HFF-Myc (cell line): ENCODE measurements at regions not wholly inside any gene's neighbourhood (a gene's known extent, or its start where the extent isn't known, plus 50 kb on each side); places are given as distances from the start of the nearest gene placed in this dataset.

Experiments used
- DNase-seq: peaks from one replicate; pipeline ENCODE4 v3.0.0-alpha.2; 2011; ENCODE audit warnings: low read depth; ENCODE audit errors: extremely low read depth
- H3K4me3 ChIP-seq: replicated peaks from 2 replicates; pipeline ENCODE4 v1.5.1; 2011; ENCODE audit warnings: low read depth, mild to moderate bottlenecking, control low read depth, low read length
- CTCF ChIP-seq: IDR thresholded peaks from 2 replicates; pipeline ENCODE4 v1.5.1; 2012; ENCODE audit warnings: mild to moderate bottlenecking, low read depth, low read length, control low read depth; ENCODE audit errors: missing control alignments

GRCh38 chr5:77925503-77925902, 149.4 kb upstream of the TBCA start:
- no peak overlapping the region for H3K4me3 ChIP-seq
- no peak for TF ChIP-seq CTCF
- no peak for DNase-seq

GRCh38 chr5:77924081-77924480, 147.9 kb upstream of the TBCA start:
- no peak for DNase-seq
- H3K4me3 ChIP-seq: no peak overlapping the region
- TF ChIP-seq CTCF: no peak

GRCh38 chr5:77923666-77924065, 147.5 kb upstream of the TBCA start:
- no peak for DNase-seq
- TF ChIP-seq CTCF: no peak
- no peak overlapping the region for H3K4me3 ChIP-seq

- TF ChIP-seq CTCF: no peak
- no peak for DNase-seq
- no peak overlapping the region for H3K4me3 ChIP-seq
These were observed 145.1 kb upstream of the TBCA start for GRCh38 chr5:77921094-77921768.

- no peak for DNase-seq
- no peak for TF ChIP-seq CTCF
These were observed 144.4 kb upstream of the TBCA start for GRCh38 chr5:77920359-77921058.

GRCh38 chr5:77915346-77915745, 139.2 kb upstream of the TBCA start:
- no peak for TF ChIP-seq CTCF
- DNase-seq: no peak
- H3K4me3 ChIP-seq: no peak overlapping the region

More at GRCh38 chr5:77920359-77921058, 144.4 kb upstream of the TBCA start:
- H3K4me3 ChIP-seq: no peak overlapping the region
